HG03432 (cell line): ENCODE measurements at regions not wholly inside any gene's neighbourhood (a gene's known extent, or its start where the extent isn't known, plus 50 kb on each side); places are given as distances from the start of the nearest gene placed in this dataset.
A peak's percentile ranks its signal among the peaks of the same experiment; 100 is the strongest.

Experiments used
- ATAC-seq: cut with Tn5 transposase; IDR thresholded peaks from one replicate; pipeline ENCODE4 v1.9.1; 2021; ENCODE audit warnings: mild to moderate bottlenecking, moderate library complexity; ENCODE audit not compliant: unreplicated experiment

GRCh38 chr12:77630790-77631445 lies 199.8 kb upstream of the NAV3 start:
- no peak for ATAC-seq

- no peak for ATAC-seq
These were observed 200.3 kb upstream of the NAV3 start for GRCh38 chr12:77630344-77630743.

- ATAC-seq, result no peak
These were observed 201.6 kb upstream of the NAV3 start for GRCh38 chr12:77629141-77629540.

GRCh38 chr12:77625441-77625840 lies 205.3 kb upstream of the NAV3 start:
- ATAC-seq, result no peak

GRCh38 chr12:77619425-77619824 lies 211.3 kb upstream of the NAV3 start:
- no peak for ATAC-seq

GRCh38 chr12:77617818-77618217 lies 212.9 kb upstream of the NAV3 start:
- no peak for ATAC-seq

GRCh38 chr12:77615332-77615731 lies 215.4 kb upstream of the NAV3 start:
- ATAC-seq, result no peak

- no peak for ATAC-seq
These were observed 217.3 kb upstream of the NAV3 start for GRCh38 chr12:77613411-77613810.

GRCh38 chr12:77610446-77610845 lies 220.2 kb upstream of the NAV3 start:
- no peak for ATAC-seq

- no peak for ATAC-seq
These were observed 221.7 kb upstream of the NAV3 start for GRCh38 chr12:77609016-77609415.

GRCh38 chr12:77608271-77608824 lies 222.3 kb upstream of the NAV3 start:
- no peak for ATAC-seq

- ATAC-seq, result peak; percentile 62
These were observed 224.3 kb upstream of the NAV3 start for GRCh38 chr12:77606348-77606747.

- ATAC-seq, result no peak
These were observed 226.7 kb upstream of the NAV3 start for GRCh38 chr12:77603946-77604345.

GRCh38 chr12:77601069-77601468 lies 229.6 kb upstream of the NAV3 start:
- ATAC-seq, result no peak

- no peak for ATAC-seq
These were observed 230.2 kb upstream of the NAV3 start for GRCh38 chr12:77600468-77600843.

- peak; percentile 80 for ATAC-seq
These were observed 230.8 kb upstream of the NAV3 start for GRCh38 chr12:77599782-77600467.

- ATAC-seq, result no peak
These were observed 236.3 kb upstream of the NAV3 start for GRCh38 chr12:77594366-77594765.

GRCh38 chr12:77592836-77593235 lies 237.9 kb upstream of the NAV3 start:
- no peak for ATAC-seq

GRCh38 chr12:77591959-77592743 lies 238.5 kb upstream of the NAV3 start:
- ATAC-seq, result no peak

- ATAC-seq, result no peak
These were observed 240.4 kb upstream of the NAV3 start for GRCh38 chr12:77590306-77590705.

GRCh38 chr12:77584860-77585259 lies 245.8 kb upstream of the NAV3 start:
- no peak for ATAC-seq
